Lung microvascular endothelial cell (primary cell): ENCODE measurements at regions not wholly inside any gene's neighbourhood (a gene's known extent, or its start where the extent isn't known, plus 50 kb on each side); places are given as distances from the start of the nearest gene placed in this dataset.
A peak's percentile ranks its signal among the peaks of the same experiment; 100 is the strongest.

Experiments used
- DNase-seq, 2 donors: peaks; one replicate each; pipeline versions ENCODE4 v3.0.0 to v3.0.0-alpha.2; 2010; ENCODE audit warnings: low read depth in 2 of 2

DNA sequence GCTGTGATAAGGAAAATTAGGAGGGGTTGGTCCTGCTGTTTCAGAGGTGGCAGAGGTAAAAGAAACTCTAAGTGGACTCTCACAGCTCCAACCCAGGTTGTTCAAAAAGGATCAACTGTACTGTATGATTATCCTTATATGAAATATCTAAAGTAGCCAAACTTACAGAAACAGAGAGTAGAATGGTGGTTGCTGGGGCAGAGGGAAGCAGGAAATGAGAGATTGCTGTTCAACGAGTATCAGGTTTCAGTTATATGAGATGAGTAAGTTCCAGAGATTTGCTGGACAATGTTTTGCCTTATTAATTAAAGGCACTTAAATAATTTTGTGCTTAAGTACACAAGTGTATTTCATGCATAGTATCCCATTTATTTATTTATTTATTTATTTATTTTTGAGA is 972.0 kb upstream of the LRRTM1 start:
- no peak for DNase-seq

DNA sequence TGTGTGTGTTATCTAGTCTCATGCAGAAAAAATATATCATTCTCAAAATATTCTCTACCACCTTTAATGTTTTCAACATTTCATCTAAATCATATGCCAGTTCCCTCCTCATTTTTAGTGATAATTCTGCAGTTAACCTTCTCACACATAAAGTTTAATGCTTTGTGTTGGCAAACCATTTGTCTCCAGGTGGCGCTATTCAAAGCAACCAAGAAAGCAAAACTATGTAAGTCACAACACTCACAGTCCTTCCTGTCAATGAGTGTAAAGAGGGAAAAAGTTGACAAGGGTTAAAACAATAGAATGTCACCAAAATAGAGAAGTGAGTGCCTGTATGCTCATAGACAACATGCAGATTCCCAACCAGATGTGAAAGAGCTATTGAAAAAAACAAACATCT is 961.6 kb upstream of the LRRTM1 start:
- no peak for DNase-seq

DNA sequence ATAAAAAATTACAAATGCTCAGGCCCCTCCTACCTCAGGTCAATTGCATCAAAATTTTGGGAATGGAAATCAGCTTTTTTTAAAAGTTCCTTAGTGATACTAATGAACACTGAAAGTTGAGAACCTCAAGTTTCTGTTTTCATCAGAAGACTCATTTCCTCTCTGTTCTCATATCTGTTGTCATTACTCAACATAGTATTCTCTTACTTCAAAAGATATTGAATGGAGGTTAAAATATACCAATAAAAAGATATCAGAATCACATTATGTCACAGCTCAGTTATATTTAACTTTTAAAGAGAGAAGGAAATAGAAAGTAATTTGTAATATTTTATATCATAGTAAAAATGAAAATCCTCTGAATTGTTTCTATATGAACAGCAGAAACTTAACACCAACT is 959.4 kb upstream of the LRRTM1 start:
- no peak for DNase-seq

DNA sequence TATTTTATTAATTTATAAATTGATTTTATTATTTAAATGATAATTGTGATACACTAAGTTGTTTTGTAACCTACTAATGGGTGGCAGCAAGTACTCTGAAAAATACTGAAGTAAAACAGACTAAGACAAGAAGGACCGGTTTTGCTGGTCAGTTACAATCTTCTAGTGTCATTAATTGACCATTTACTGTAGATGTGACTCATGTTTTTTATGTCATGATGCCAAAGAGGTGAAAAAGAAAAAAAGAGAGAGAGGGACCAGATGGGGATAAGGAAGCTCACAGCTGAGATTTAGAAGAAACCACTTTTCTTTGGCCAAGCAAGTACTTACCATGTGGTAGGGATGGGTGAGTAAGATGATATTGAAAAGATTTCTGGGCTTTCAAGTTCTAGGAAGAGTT is 955.8 kb upstream of the LRRTM1 start:
- no peak for DNase-seq

DNA sequence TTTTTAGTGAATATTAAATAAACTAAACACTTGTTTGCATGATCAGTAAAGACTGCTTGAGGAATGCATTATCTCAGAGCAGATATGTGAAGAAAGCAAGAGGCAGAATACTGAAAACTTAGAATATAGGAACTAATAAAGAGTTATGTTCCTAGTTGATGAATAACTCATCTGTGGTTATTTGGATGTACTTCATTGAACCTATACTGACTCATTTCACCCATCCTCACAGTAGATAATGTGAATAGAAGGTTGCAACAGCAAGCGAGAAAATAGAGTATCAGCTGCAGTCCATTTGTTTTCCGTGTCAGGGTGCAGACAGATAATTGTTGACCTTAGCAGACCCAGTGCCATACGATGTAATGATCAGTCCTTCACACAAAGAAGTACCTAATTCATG is 945.7 kb upstream of the LRRTM1 start:
- DNase-seq: no peak

DNA sequence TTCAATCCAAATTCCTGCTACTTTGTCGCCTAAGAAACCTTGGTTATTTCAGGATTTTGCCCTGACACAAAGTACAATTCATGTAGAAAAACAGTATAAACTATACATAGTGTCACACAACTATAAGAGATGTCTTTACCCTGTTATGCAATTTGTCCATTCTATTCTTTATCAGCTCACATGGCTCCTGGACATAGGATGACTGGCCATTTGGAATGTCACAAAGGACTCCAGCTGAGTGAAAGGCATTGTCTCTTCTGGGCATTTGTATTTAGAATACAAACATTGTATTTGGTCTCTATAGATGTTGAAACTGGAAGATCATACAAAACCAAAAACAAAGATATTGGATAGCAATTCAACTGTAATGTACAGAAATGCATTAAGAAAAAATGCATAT is 944.6 kb upstream of the LRRTM1 start:
- DNase-seq: no peak

DNA sequence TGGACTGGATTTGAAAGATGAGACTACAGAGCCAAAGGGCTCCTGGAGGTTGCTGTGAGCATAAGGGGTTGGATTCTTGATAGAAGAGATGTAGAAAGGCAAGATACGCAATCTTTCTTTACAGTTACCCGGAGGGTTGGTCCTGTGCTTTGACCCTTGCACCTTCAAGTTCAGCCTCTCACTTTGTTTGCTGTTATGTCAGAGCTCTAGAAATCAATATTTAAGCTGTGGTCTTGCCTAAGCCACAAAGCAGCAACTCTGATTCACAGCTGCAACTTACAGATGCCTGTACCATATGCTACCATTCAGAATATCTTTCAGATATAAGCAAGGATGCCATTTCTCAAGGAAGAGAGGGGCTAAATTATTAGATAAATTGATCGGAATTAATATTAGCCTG is 943.1 kb upstream of the LRRTM1 start:
- no peak for DNase-seq

DNA sequence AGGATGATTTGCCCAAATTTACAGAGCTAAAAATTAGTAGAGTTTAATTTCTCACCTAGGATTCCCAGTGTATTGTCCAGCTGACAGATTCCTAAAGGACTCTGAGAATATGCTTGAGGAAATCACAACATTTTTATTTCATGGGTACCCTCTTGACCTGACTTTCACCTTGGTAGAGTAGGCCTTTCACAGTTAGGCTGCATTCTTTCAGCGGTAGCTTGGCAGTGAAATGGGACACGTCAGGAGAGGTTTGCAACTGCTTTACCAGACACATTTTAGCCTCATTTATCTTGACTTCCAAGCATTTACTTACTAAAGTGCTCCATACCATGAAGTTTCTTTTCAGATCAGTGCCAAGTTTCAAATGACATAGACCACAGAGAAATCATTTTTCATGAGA is 937.9 kb upstream of the LRRTM1 start:
- no peak for DNase-seq

DNA sequence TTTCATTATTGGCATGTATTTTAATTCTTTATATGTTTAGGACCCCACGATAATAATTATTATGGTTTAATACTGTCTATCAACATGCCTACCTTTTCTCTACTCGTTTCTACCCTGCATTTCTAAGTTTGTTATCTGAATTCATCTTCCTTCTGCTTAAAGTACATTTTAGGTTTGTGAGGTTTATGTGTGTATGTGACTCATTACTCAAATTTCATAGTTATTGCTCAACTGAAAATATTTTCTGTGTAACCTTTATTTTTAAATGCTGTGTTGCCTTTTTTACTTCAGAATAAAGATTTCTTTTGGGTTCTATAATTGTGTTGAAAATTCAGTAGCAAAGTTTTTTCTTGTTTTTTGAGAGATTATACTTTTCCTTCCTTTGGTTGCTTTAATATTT is 933.9 kb upstream of the LRRTM1 start:
- no peak for DNase-seq

DNA sequence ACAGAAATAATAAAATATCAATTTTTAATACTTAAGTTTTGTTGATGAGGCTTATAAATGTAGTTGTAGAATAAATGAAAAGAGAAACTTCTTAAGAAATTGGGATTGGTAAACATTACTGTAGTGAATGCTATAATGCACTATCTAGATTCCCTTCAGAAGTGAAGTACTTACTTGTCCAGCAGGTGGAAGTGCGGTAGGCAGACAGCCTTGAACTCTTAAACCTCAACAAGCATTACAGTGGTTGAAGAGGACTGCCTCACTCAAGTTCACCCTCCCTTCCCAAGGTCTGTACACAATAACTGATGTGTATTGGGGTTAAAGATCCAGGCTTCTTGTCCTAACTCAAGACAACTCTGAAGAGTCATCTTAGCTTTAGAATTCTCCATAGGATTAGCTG is 931.0 kb upstream of the LRRTM1 start:
- DNase-seq: no peak

DNA sequence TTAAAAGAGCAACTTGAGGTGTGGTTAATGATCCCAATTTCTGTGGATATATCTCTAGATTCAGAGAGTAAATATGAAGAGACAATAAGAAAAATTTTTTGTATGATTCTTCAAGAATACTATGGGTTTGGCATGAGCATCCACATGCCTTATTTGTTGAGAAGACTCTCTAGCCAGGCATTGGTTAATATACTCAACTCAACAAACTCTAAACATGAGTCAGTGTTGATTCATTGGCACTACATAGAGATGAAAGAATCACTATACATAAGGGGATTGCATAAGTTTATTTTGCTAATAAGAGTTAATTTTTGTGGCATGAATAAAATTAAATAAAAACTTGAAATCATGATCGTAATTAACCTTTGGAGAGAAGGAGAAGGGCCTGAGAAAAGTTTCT is 930.2 kb upstream of the LRRTM1 start:
- DNase-seq: no peak

DNA sequence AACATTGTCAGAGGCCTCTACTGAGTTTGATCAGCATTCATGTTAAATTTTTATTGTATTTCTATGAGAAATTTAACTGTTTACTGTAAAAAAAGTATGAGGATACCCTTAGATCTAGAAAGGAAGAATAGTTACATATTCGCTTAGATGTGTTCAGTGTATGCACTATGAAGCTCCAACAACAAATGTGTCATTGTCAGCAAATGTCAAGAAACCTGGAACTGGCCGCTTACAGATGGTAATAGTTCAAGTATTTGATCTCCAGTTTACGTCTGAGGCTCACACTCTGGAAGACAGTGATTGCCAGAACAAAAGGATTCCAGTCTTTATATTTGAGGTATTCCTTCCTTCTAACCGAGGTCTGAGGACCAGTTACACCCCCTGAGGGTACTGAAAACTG is 921.2 kb upstream of the LRRTM1 start:
- no peak for DNase-seq

DNA sequence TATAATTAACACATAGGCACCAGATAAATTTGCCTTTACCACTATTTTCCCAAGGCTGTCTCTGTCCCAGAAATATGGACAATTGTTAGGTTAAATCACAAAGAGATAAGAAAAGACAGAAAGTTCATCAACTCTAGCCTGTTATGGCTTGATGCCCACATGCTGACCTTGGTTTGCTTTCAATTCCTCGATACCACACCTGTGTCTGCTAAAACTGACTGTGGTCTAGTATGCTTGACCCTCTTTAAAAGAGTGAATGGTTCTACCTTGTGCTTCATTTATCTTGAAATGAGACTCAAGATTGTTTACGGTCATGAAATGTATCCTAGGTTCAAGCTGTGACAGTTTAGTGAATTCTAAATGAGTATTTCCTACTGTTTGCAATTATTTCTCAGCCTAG is 909.0 kb upstream of the LRRTM1 start:
- no peak for DNase-seq

DNA sequence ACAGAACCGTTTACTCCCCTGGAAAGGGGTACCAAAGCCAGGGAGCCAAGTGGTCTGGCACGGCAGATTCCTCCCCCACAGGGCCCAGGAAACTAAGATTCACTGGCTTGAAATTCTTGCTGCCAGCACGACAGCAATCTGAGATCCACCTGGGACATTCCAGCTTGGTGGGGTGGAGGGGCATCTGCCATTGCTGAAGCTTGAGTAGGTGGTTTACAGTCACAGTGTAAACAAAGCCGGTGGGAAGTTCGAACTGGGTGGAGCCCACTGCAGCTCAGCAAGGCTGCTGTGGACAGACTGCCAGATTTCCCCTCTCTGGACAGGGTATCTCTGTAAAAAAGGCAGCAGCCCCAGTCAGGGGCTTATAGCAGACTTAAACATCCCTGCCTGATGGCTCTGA is 901.7 kb upstream of the LRRTM1 start:
- no peak for DNase-seq

DNA sequence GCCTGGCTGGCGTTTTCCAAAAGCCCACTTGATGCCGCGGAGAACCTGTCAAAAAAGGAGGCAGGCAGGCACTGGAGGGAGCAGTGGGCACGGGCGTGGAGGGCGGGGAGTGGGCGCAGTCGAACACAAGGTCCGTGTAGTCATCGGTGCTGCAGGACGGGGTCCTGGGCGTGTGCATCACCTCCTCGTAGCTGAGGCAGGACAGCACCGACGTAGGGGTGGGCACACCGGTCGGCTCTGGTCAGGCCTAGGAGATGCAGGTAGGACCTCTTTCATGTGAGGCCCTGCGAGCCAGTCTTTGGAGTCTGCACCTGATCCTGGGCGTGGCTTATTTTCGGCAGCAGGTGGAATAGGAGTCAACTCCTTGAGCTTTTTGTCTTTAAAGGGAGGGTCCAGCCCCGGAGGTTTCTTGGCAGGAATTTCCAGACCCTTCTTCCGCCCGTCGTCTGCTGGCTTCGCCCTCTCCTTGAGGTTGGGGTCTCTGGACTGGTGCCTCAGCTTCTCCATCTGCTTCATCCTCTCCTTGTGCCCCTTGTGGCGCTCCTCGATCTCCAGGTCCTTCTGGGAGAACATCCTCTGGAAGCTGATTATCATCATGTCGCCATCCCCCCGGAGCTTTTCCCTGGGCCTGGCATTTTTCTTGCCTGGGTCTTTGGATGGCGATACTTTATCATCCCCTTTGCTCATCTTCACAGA is 892.5 kb upstream of the LRRTM1 start:
- DNase-seq: peak in 1 of 2 donors; percentile 1

DNA sequence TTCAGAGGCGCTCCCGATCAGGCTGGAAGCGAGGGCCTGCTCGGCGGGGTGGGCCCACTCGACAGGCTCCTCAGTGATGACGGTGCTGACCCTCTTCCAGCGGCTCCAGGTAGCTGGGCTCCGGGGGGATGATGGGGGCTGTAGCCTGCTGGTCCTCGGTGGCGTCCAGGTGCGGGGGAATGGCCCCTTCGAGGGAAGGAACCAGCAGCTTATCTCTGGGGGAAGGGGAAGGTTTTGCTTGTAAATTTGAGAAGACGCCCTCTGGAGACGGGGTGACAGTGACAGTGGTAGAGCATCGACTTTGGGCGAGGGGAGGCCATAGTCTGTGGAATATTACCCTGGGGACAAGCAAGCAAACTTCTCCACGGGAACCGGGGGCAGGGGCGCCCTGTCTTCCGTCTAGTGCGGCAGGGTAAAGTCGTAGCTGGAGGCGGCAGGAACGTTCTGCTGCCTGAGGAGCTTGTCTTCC is 891.9 kb upstream of the LRRTM1 start:
- DNase-seq: no peak

DNA sequence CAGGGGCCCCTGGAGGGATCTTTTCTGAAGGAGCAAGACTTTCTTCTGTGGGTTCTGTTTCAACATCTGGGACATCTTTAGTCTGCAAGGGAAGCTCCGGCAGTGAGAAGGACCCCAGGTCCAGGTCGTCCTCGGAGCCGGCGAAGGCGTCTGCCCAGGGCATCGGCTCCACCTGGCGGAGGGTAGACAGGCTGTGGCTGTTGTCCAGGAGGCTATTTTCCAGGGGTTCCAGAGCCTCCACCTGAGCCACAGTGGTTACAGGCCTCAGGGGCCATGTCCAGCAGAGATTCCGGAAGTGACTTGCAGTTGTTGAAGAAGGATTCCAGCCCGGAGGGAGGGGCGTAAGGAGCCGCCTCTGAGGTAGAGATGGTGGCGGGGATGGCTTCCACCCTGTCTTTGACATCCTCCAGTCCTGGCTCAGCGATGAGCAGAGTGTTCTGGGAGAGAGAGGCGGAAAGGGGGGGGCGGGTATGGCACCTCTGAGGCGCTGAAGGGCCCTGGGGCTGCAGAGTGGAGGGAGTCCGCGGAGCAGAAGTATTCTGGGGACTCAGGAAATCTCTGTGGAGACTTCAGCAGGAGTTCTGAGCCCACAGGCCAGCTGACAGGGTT is 891.3 kb upstream of the LRRTM1 start:
- no peak for DNase-seq

DNA sequence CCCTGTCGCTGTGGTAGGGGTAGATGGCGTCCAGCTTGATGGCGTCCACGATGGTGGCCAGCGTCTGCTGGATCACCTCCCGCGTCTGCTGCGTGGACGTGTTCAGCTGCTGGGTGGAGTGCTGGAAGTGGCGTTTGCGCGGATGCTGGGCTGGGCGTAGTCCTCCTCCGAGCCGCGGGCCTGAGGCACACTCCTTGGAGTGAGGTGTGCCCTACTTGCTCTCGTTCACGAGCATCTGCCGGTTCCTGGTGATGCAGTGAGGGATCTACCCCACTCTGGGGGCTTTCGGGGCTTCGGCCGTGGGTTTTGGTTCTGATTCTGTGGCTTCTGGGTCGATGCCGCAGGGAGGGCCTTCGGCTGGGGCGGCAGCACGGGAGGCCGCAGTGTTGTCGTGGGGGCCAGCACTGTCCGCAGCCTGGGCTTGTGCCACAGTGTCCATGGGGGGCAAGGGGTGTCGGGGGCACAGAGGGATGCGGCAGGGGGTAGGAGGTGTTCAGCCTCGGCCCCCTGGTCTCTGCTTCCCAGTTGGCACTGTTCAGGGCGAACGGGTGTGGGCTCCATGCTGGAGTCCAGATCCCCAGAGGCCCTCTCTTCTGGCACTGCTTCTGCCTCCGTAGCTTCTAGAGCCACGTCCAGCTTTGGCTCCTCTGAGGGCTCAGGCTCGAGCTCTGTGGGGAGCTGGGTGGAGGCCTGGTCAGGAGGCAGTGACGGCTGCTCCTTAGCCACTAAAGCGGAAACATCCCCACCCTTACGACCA is 890.6 kb upstream of the LRRTM1 start:
- DNase-seq: no peak

DNA sequence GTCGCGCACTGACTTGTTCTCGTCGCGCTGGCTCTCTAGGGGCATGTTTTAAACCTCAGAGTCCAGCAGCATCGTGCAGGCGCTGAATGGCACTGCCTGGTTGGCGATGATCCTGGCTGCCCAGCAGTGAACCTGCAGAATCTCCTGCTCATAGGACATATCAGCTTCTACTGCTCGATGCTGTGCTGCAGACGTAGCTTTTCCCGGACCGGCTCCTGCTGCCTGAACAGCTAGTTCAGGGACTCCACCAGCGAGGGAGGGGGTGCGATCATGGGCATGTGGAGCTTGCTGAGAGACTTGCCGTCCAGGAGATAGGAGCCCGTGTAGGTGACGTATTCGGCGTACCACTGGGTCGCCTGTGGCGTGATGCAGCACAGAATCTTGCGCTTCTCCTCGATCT is 890.0 kb upstream of the LRRTM1 start:
- no peak for DNase-seq

DNA sequence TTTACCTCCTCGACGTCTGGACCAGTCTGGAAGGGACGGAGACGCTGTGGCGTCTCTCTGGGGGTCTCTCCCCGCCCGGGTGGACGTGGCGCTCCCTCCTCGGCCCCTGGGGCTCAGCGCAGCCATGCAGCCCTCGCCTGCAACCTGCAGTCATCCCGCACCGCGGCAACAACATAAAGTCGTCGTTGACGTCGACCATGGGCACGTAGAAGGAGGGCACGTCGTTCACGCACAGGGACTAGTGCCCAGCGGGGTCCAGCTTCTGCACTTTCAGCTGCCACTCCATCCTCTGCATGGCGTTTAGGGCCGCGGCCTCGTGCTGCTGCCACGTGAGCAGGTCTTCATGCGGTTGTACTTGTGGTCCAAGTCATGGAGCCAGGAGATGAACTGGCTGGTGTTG is 889.6 kb upstream of the LRRTM1 start:
- DNase-seq: no peak

DNA sequence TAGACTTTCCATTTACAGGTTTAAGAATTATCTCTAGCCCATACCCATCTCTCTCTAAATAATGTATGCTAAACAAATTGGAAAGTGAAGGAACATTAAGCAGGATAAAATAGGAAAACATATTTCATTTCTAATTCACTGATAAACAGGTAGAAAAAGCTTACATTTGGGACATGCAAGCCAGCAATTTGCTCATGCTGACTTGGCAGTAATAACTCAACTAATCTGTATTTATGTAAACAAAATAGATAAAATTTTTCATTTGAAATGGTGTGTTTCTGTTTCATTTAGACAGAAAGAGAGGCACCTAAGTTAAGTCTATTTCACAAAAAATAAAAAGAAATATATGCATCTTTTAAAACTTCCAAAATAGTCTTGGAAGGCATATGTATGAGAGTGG is 877.3 kb upstream of the LRRTM1 start:
- DNase-seq: no peak

DNA sequence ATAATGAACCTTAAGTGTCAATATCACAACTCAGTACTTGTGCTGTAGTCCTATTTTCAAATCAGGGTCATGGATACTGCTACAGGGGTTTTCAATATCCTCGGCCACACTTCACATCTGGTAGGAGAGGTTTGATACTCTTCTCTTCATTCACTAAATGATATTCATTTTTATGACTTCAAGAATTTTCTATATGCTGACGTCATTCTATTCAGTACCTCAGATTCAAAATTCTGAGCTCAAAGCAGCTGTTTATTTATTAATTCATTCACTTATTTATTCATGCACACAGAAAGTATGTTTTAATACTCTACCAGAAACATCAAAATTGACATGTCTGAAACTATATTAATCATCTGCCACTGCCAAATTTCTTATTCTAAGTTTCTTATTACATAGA is 866.9 kb upstream of the LRRTM1 start:
- no peak for DNase-seq

DNA sequence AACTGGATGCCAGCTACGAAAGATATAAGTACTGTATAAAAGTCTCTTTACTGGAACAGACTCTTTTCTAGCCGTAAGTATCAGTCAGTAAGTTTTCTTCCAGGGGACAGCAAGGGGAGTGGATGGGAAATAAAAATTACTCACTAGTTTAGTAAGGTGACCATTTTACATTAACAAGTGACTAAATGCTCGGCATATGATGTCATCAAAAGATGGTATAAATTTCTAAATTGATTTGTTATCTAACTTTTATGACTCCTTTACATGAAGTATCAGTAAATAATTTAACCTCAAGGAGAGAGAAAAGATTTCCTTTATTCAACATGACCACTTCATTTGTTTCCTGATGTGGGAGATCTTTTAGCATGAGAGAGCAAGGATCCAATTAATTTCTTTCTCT is 859.0 kb upstream of the LRRTM1 start:
- no peak for DNase-seq
